ENCODE measurements at regions not wholly inside any gene's neighbourhood (a gene's known extent, or its start where the extent isn't known, plus 50 kb on each side); places are given as distances from the start of the nearest gene placed in this dataset.

GRCh38 chr11:93080146-93080759, 110.8 kb downstream of the MTNR1B start:
- DNase-seq, result no peak

- DNase-seq, result no peak
These were observed 112.2 kb downstream of the MTNR1B start for GRCh38 chr11:93081694-93082093.

GRCh38 chr11:93082900-93083299, 113.4 kb downstream of the MTNR1B start:
- no peak for DNase-seq

- DNase-seq, result no peak
These were observed 112.9 kb downstream of the SLC36A4 start for GRCh38 chr11:93084727-93085505.

GRCh38 chr11:93089474-93090102, 108.2 kb downstream of the SLC36A4 start:
- DNase-seq, result no peak

All from NCI-H2227 treated with DMSO at 0.1 percent for 48 hours (cell line).